ENCODE measurements at regions not wholly inside any gene's neighbourhood (a gene's known extent, or its start where the extent isn't known, plus 50 kb on each side); places are given as distances from the start of the nearest gene placed in this dataset.

- intact Hi-C loops (cut with micrococcal nuclease), result no loop called here
- no peak overlapping the region for H3K27ac Mint-ChIP-seq
These were observed 486.0 kb upstream of the ADAMTS9 start for GRCh38 chr3:65173841-65174240.

GRCh38 chr3:65172209-65172608 lies 484.4 kb upstream of the ADAMTS9 start:
- intact Hi-C loops (cut with micrococcal nuclease), result no loop called here
- Mint-ChIP-seq H3K27ac (no peak overlapping the region), H3K36me3 (ENCODE audit: low read depth) (no peaks in the 10 kb centered on the region), H3K27me3 (no peaks in the 10 kb centered on the region), H3K9me3 (no peaks in the 10 kb centered on the region), H3K4me1 (ENCODE audit: low read depth) (no peaks in the 10 kb centered on the region), H3K4me3 (no peak overlapping the region)

More at GRCh38 chr3:65173841-65174240, 486.0 kb upstream of the ADAMTS9 start:
- no peaks in the 10 kb centered on the region for H3K4me1 Mint-ChIP-seq (ENCODE audit: low read depth)
- H3K4me3 Mint-ChIP-seq, result no peak overlapping the region
- H3K27me3 Mint-ChIP-seq, result no peaks in the 10 kb centered on the region
- no peaks in the 10 kb centered on the region for H3K36me3 Mint-ChIP-seq (ENCODE audit: low read depth)
- H3K9me3 Mint-ChIP-seq, result no peaks in the 10 kb centered on the region

DNA sequence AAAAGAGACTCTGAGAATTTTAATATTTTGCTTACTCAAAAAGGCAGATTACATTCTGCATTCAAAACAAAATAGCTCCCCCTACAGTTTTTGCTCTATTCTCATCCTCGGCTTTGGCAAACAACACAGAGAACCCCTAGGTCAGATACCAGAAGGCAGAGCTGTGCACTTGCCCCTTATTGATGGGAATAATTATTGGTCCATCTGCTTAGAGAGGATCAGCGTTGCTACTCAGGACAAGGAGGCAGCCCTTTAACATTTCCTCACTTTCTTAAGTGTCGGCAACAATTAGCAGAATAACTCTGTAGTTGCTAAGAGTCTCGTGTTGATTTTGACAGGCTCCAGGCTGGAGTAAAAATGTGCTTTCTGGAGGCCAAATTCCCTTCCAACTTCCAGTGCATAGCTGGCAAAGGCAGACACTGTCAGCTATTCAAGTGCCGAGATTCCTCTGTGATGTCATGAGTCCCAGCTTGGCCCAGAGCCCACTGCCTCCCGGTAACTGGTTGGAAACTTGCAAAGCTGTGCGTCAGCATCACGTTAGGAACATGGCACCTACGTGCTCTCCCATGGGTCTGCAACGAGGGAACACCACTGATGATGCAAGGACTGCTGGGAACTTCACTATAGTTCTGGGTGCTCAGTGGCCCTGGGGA lies 482.7 kb upstream of the ADAMTS9 start:
- H3K4me3 Mint-ChIP-seq, result no peak overlapping the region
- H3K36me3 Mint-ChIP-seq (ENCODE audit: low read depth), result no peaks in the 10 kb centered on the region
- no peaks in the 10 kb centered on the region for H3K9me3 Mint-ChIP-seq
- no peak overlapping the region for H3K27ac Mint-ChIP-seq
- no peaks in the 10 kb centered on the region for H3K27me3 Mint-ChIP-seq
- intact Hi-C loops (cut with micrococcal nuclease), result no loop called here
- no peaks in the 10 kb centered on the region for H3K4me1 Mint-ChIP-seq (ENCODE audit: low read depth)

- no peaks in the 10 kb centered on the region for H3K9me3 Mint-ChIP-seq
- H3K36me3 Mint-ChIP-seq (ENCODE audit: low read depth), result no peaks in the 10 kb centered on the region
These were observed 482.2 kb upstream of the ADAMTS9 start for GRCh38 chr3:65169961-65170360.

DNA sequence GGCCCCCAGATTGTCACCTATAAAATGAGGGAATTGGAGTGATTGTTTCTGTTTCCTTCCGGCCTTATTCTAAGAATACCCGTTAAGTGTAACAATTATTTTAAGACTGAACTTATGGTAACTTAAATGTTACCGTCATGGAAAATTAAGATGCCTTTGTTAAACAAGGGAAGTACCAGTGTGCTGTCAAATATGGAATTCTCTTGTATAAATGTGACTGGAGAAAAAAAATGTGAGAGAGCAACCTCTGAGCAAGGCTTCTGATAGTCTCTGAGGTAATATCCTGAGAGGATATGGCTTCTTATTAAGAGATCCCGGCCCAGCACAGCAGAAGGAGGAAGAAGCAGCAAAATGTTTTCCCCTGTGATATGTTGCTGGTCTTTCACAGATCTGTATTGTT lies 480.7 kb upstream of the ADAMTS9 start:
- Mint-ChIP-seq H3K36me3 (ENCODE audit: low read depth) (no peaks in the 10 kb centered on the region), H3K4me1 (ENCODE audit: low read depth) (no peaks in the 10 kb centered on the region), H3K27me3 (no peaks in the 10 kb centered on the region), H3K27ac (no peak overlapping the region), H3K9me3 (no peaks in the 10 kb centered on the region), H3K4me3 (no peak overlapping the region)
- intact Hi-C loops (cut with micrococcal nuclease), result no loop called here

More at GRCh38 chr3:65169961-65170360, 482.2 kb upstream of the ADAMTS9 start:
- intact Hi-C loops (cut with micrococcal nuclease), result no loop called here
- Mint-ChIP-seq H3K27ac (no peak overlapping the region), H3K4me3 (no peak overlapping the region), H3K27me3 (no peaks in the 10 kb centered on the region), H3K4me1 (ENCODE audit: low read depth) (no peaks in the 10 kb centered on the region)

DNA sequence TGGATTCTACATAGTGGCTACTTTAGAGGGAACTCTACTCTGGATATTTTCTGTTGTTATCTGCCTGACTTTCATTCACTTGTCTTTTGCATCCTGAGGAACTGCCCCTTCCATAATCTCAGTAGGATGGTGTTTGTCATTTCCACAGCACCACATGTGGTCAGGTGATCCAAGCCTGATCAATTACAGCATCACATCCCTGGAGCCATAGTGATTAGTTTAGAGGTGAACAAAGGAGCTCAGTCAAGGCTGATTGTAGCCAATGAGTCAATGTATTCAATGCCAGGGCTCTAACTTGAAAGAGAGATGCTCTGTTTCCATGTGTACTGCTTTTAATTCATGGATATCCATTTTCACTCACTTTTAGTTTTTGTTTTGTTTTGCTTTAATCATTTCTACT lies 478.7 kb upstream of the ADAMTS9 start:
- Mint-ChIP-seq H3K27me3 (no peaks in the 10 kb centered on the region), H3K9me3 (no peaks in the 10 kb centered on the region), H3K36me3 (ENCODE audit: low read depth) (no peaks in the 10 kb centered on the region), H3K4me1 (ENCODE audit: low read depth) (no peaks in the 10 kb centered on the region), H3K4me3 (no peak overlapping the region), H3K27ac (no peak overlapping the region)
- intact Hi-C loops (cut with micrococcal nuclease), result no loop called here

DNA sequence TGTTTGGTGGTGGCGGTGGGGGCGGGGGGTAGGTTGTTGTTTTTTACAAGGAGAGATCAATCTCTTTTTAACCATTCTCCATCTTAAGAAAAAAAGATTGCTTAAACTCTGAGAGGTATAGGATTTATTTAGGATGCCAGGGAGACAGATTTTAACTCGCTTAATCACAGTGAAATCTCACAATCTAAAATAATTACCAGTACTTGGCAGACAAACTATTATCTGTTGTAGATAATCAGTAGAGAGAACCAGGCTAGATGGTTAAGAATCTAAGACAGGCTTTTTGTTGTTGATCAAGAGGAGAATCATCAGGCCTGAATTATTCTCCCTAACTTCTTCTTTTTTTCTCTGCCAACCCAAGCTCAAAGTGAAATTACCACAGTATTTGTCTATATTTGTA lies 470.2 kb upstream of the ADAMTS9 start:
- intact Hi-C loops (cut with micrococcal nuclease), result no loop called here
- Mint-ChIP-seq H3K27ac (no peak overlapping the region), H3K27me3 (no peaks in the 10 kb centered on the region), H3K4me1 (ENCODE audit: low read depth) (no peaks in the 10 kb centered on the region), H3K9me3 (no peaks in the 10 kb centered on the region), H3K4me3 (no peak overlapping the region), H3K36me3 (ENCODE audit: low read depth) (no peaks in the 10 kb centered on the region)

- intact Hi-C loops (cut with micrococcal nuclease), result no loop called here
These were observed 466.2 kb upstream of the ADAMTS9 start for GRCh38 chr3:65153850-65154512.

DNA sequence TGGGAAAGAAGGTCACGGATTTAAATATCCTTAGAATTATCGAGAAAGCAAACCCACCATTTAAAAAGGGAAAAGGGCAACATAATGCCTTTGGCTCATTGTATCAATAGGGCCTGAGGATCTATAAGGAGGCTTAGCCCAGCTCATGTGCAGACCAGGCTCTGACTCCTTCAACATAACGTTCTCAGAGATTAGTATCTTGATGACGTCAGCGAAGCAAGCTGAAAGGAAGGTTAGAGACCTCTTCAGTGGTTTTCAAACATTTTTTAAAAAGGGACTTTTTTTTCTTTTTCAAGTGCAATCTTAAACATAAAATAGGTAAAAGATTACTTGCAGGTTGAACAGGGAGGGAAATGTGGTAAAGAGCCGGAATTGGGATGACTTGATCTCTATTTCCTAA lies 463.9 kb upstream of the ADAMTS9 start:
- intact Hi-C loops (cut with micrococcal nuclease), result no loop called here
- no peaks in the 10 kb centered on the region for H3K27me3 Mint-ChIP-seq
- H3K4me3 Mint-ChIP-seq, result no peak overlapping the region
- no peak overlapping the region for H3K27ac Mint-ChIP-seq
- no peaks in the 10 kb centered on the region for H3K4me1 Mint-ChIP-seq (ENCODE audit: low read depth)
- no peaks in the 10 kb centered on the region for H3K36me3 Mint-ChIP-seq (ENCODE audit: low read depth)
- H3K9me3 Mint-ChIP-seq, result peaks cover 29% of the 10 kb centered on the region

More at GRCh38 chr3:65153850-65154512, 466.2 kb upstream of the ADAMTS9 start:
- Mint-ChIP-seq H3K9me3 (peaks cover 24% of the 10 kb centered on the region), H3K4me1 (ENCODE audit: low read depth) (no peaks in the 10 kb centered on the region), H3K36me3 (ENCODE audit: low read depth) (no peaks in the 10 kb centered on the region), H3K27me3 (no peaks in the 10 kb centered on the region), H3K27ac (no peak overlapping the region), H3K4me3 (no peak overlapping the region)

- Mint-ChIP-seq H3K27ac (no peak overlapping the region), H3K27me3 (no peaks in the 10 kb centered on the region), H3K9me3 (peaks cover 29% of the 10 kb centered on the region), H3K4me3 (no peak overlapping the region), H3K4me1 (ENCODE audit: low read depth) (no peaks in the 10 kb centered on the region), H3K36me3 (ENCODE audit: low read depth) (no peaks in the 10 kb centered on the region)
- intact Hi-C loops (cut with micrococcal nuclease), result no loop called here
These were observed 462.1 kb upstream of the ADAMTS9 start for GRCh38 chr3:65149877-65150276.

- intact Hi-C loops (cut with micrococcal nuclease), result no loop called here
- no peaks in the 10 kb centered on the region for H3K36me3 Mint-ChIP-seq (ENCODE audit: low read depth)
- H3K4me3 Mint-ChIP-seq, result no peak overlapping the region
- peaks cover 29% of the 10 kb centered on the region for H3K9me3 Mint-ChIP-seq
- H3K27me3 Mint-ChIP-seq, result no peaks in the 10 kb centered on the region
- H3K27ac Mint-ChIP-seq, result no peak overlapping the region
- H3K4me1 Mint-ChIP-seq (ENCODE audit: low read depth), result no peaks in the 10 kb centered on the region
These were observed 460.9 kb upstream of the ADAMTS9 start for GRCh38 chr3:65148687-65149086.

- Mint-ChIP-seq H3K36me3 (ENCODE audit: low read depth) (no peaks in the 10 kb centered on the region), H3K27ac (no peak overlapping the region), H3K27me3 (no peaks in the 10 kb centered on the region), H3K4me1 (ENCODE audit: low read depth) (no peaks in the 10 kb centered on the region), H3K9me3 (peaks cover 19% of the 10 kb centered on the region), H3K4me3 (no peak overlapping the region)
- intact Hi-C loops (cut with micrococcal nuclease), result no loop called here
These were observed 458.4 kb upstream of the ADAMTS9 start for GRCh38 chr3:65146179-65146578.

- no peaks in the 10 kb centered on the region for H3K36me3 Mint-ChIP-seq (ENCODE audit: low read depth)
- H3K27me3 Mint-ChIP-seq, result no peaks in the 10 kb centered on the region
- H3K9me3 Mint-ChIP-seq, result peaks cover 14% of the 10 kb centered on the region
- H3K4me3 Mint-ChIP-seq, result no peak overlapping the region
- H3K4me1 Mint-ChIP-seq (ENCODE audit: low read depth), result no peaks in the 10 kb centered on the region
- intact Hi-C loops (cut with micrococcal nuclease), result no loop called here
- H3K27ac Mint-ChIP-seq, result no peak overlapping the region
These were observed 457.9 kb upstream of the ADAMTS9 start for GRCh38 chr3:65145680-65146079.

DNA sequence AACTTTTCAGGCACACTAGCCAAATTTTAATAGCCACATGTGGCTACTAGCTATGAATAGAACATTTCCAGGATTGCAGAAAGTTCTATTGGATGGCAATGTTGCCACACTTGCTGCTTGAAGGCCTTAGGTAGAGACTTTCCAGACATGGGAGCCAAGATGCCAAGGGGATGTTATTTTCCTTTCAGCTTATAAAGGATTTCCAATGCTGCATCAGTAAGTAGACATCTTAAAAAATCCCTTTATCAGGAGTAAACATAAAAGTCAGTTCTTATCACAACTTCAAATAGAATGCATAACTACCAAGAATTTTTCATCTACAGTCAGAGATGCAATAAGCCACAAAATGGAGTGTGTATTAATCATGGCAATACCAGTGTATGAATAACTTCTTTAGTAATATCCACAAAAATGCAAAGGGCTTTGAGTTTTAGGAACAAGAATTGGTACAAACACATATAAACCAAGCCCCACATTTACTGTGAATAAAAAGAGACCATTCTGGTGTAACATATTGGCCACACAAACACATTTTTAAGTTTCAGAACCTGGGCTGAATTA lies 457.1 kb upstream of the ADAMTS9 start:
- H3K9me3 Mint-ChIP-seq, result peaks cover 13% of the 10 kb centered on the region
- no peaks in the 10 kb centered on the region for H3K4me1 Mint-ChIP-seq (ENCODE audit: low read depth)
- no peaks in the 10 kb centered on the region for H3K36me3 Mint-ChIP-seq (ENCODE audit: low read depth)
- intact Hi-C loops (cut with micrococcal nuclease), result no loop called here
- H3K27me3 Mint-ChIP-seq, result no peaks in the 10 kb centered on the region
- no peak overlapping the region for H3K27ac Mint-ChIP-seq
- no peak overlapping the region for H3K4me3 Mint-ChIP-seq
